HUES48 (cell line): ENCODE measurements at regions not wholly inside any gene's neighbourhood (a gene's known extent, or its start where the extent isn't known, plus 50 kb on each side); places are given as distances from the start of the nearest gene placed in this dataset.
"Not testable (repeated sequence)": the region's sequence is repeated elsewhere in the genome, so short reads cannot be mapped to it uniquely, and the experiment has no call there.

Source experiments
- H3K27ac ChIP-seq: one replicate; pipeline ENCODE4 v1.7.0; 2013; ENCODE audit warnings: low read depth, low read length, inconsistent platforms
- H3K27me3 ChIP-seq: 2 replicates; pipeline ENCODE4 v1.6.1; 2013; ENCODE audit warnings: mild to moderate bottlenecking, low read length; ENCODE audit not compliant: control insufficient read depth, insufficient read depth
- H3K36me3 ChIP-seq: 2 replicates; pipeline ENCODE4 v1.6.1; 2013; ENCODE audit warnings: low read length; ENCODE audit not compliant: control insufficient read depth, insufficient read depth
- H3K4me1 ChIP-seq: 2 replicates; pipeline ENCODE4 v1.6.1; 2013; ENCODE audit warnings: mild to moderate bottlenecking, low read length; ENCODE audit not compliant: control insufficient read depth, insufficient read depth
- H3K4me3 ChIP-seq: 2 replicates; pipeline ENCODE4 v1.5.1; 2013; ENCODE audit warnings: mild to moderate bottlenecking, low read depth, low read length
- H3K9ac ChIP-seq: 2 replicates; pipeline ENCODE4 v1.6.1; 2013; ENCODE audit warnings: mild to moderate bottlenecking, low read depth, low read length, moderate library complexity
- H3K9me3 ChIP-seq: 2 replicates; pipeline ENCODE4 v1.6.1; 2013; ENCODE audit warnings: low read length; ENCODE audit not compliant: control insufficient read depth, insufficient read depth

DNA sequence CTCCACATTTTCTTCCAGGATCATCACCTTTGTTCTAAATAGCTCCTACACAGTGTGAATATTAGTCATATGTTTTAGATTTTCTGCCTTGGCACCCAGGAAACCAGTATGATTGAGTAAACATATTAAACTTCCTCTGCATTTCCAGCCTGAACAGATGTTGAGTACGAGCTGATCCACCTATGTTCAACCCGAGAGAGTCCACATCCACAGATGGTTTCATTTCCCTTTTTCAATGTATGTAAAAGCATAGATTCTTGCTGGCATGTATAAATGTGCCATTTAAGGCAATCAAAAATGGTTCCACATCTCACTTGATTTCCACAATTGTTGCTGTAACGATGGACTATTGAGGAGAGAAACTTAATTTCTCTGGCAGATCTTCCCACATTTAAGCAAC is 74.2 kb downstream of the ZNF716 start:
- H3K4me3 ChIP-seq, H3K27me3 ChIP-seq, H3K27ac ChIP-seq, H3K36me3 ChIP-seq, H3K4me1 ChIP-seq, H3K9ac ChIP-seq: not testable (repeated sequence)
- peaks cover 86% of the 10 kb centered on the region for H3K9me3 ChIP-seq

DNA sequence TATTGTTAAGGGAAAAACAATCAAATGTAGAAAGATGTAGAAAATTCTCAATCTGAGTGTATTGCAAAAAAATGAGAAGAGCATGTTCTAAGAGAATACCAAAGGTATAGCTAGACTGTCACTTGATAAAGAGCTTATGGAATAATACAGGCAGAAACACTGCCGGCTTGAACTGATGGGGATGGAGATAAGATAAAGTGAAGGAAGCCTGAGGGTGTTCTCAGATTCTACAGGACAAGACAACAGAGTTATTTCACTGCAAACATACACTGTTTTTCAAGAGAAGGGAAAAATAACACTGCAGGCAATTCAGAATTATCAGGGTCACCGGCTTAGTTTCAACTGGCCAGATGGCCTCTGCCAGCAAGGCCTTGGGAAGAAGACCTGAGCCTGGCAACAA is 80.0 kb downstream of the ZNF716 start:
- H3K9me3 ChIP-seq: peaks cover 79% of the 10 kb centered on the region
- H3K27ac ChIP-seq: no peak overlapping the region
- H3K9ac ChIP-seq: no peak overlapping the region
- H3K36me3 ChIP-seq: no peaks in the 10 kb centered on the region
- no peaks in the 10 kb centered on the region for H3K4me1 ChIP-seq
- H3K27me3 ChIP-seq: no peaks in the 10 kb centered on the region
- H3K4me3 ChIP-seq: no peak overlapping the region

DNA sequence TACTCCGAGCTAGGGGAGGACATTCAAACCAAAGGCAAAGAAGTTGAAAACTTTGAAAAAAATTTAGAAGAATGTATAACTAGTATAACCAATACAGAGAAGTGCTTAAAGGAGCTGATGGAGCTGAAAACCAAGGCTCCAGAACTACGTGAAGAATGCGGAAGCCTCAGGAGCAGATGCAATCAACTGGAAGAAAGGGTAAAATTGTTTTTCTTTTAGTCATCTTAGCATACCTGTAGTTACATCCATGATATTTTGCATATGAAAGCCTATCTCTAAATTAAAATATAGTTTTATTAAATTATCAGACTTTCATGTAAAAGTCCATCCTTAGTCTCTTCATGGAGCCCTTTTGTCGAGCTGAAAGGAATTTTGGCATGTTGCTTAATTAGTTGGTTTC is 90.7 kb downstream of the ZNF716 start:
- H3K9me3 ChIP-seq: peaks cover 58% of the 10 kb centered on the region
- H3K27me3 ChIP-seq: not testable (repeated sequence)

DNA sequence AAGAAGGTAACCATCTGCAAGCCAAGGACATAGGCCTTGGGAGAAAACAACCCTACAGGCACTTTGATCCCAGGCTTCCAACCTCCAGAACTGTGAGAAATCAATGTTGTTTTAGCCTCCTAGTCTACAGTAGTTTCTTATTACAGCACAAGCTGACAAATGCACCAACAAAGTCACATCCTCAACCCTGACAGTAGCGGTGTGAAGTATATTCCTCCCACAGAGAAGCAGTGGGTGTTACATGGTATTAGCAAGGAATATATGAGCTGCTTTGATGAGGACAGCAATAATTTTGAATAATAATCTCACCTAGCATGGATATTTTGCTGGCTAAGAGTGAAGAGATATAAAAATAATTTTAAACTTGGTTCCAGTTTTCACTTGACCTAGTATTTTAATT is 92.4 kb downstream of the ZNF716 start:
- H3K9ac ChIP-seq, H3K4me1 ChIP-seq, H3K27ac ChIP-seq, H3K4me3 ChIP-seq, H3K27me3 ChIP-seq, H3K36me3 ChIP-seq: not testable (repeated sequence)
- peaks cover 52% of the 10 kb centered on the region for H3K9me3 ChIP-seq

More for the DNA sequence above, 90.7 kb downstream of the ZNF716 start:
- not testable (repeated sequence) for H3K4me1 ChIP-seq, H3K36me3 ChIP-seq, H3K27ac ChIP-seq, H3K9ac ChIP-seq, H3K4me3 ChIP-seq

DNA sequence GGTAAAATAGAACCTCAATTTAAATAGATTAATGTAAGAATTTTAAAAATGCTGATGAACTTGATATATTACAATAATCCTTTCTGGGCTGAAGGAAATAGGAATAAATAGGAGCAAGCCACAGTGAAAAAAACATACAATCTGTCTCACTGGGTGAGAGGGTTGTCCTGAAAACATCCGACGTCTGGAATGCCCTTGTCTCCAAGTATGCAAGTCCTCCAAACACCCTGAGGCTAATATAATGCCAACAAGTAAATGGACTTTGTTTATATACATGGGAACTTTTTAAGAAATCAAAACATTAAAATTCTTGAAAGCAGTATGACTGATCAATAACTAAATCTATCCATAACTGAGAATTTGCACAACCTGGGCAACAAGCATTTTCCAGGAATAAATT is 97.4 kb downstream of the ZNF716 start:
- not testable (repeated sequence) for H3K27ac ChIP-seq

DNA sequence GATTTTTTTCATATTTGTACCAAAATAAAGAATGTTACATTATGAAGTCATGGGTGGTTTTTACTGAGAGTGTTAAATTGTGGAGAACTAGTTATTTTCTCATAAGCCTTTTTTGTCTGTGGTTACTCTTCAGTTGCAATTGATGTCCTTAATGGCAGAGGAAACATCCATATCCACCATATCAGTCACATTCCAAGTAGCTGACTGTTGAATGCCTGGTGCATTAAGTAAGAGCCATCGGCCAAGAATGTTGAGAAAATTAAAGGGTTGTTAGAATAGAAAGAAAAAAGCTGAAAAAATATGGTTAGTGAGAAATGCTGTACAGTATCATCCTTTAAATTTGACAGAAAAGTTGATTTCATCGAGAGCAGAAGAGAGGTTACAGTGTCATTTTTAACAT is 100.0 kb downstream of the ZNF716 start:
- H3K9ac ChIP-seq, H3K36me3 ChIP-seq, H3K27ac ChIP-seq: not testable (repeated sequence)

More for the DNA sequence above, 97.4 kb downstream of the ZNF716 start:
- H3K36me3 ChIP-seq, H3K9ac ChIP-seq, H3K27me3 ChIP-seq, H3K4me1 ChIP-seq, H3K4me3 ChIP-seq: not testable (repeated sequence)
- peaks cover 61% of the 10 kb centered on the region for H3K9me3 ChIP-seq

DNA sequence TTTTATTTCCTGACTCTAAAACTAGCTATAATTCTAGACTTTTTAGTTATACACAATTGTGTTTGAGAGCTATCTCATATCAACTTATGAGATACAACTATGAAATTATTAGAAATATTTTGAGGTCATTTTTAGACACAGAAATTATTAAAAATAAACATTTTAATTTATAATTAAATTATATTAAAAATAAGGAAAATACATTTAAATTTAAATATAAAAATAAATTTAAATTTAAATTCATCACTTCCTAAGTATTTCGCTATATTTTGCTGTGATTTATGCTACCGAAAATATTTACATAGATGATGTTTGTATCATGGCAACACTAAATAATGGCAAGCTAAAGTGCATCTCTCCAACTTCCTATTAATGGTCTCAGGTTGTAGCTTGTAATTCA is 105.7 kb downstream of the ZNF716 start:
- H3K27me3 ChIP-seq, H3K36me3 ChIP-seq, H3K4me3 ChIP-seq, H3K4me1 ChIP-seq, H3K27ac ChIP-seq, H3K9ac ChIP-seq: not testable (repeated sequence)
- peaks cover 34% of the 10 kb centered on the region for H3K9me3 ChIP-seq

More for the DNA sequence above, 100.0 kb downstream of the ZNF716 start:
- not testable (repeated sequence) for H3K4me1 ChIP-seq, H3K4me3 ChIP-seq, H3K27me3 ChIP-seq
- H3K9me3 ChIP-seq: peaks cover 41% of the 10 kb centered on the region

DNA sequence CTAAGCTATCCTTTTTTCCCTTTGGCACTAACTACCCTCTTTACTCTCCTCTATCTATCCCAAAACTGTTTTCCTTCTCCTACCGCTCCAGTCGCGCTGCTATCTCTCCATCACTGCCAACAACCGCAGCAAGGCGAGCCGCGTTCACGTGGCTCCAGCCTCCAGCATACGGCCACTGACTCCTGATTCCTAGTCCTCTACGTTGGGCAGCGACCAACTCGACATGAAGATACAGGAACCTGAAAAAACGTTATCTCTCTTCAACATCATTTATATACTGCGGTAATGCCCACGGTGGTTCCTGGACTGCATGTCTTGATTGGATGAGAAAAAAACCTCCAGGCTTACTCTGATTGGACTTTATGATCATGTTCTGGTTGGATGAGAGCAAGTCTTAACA is 129.5 kb downstream of the ZNF716 start:
- no peak overlapping the region for H3K4me3 ChIP-seq
- H3K27ac ChIP-seq: no peak overlapping the region
- peaks cover 49% of the 10 kb centered on the region for H3K9me3 ChIP-seq
- no peak overlapping the region for H3K9ac ChIP-seq
- no peaks in the 10 kb centered on the region for H3K27me3 ChIP-seq
- no peaks in the 10 kb centered on the region for H3K36me3 ChIP-seq
- no peaks in the 10 kb centered on the region for H3K4me1 ChIP-seq
